Keratinocyte (primary cell): ENCODE measurements at regions not wholly inside any gene's neighbourhood (a gene's known extent, or its start where the extent isn't known, plus 50 kb on each side); places are given as distances from the start of the nearest gene placed in this dataset.

Experiments
- DNase-seq: peaks from one replicate; pipeline ENCODE4 v3.0.0-alpha.2; 2011; ENCODE audit warnings: low read depth, missing footprints, low spot score
- FAIRE-seq: peaks from 2 replicates; lab custom pipeline; 2011; peaks lifted over from hg19 to GRCh38; lab: Jason Lieb, UNC
- H2AFZ ChIP-seq: 2 replicates; pipeline ENCODE4 v1.6.0; 2012; ENCODE audit warnings: low read length, control low read depth, inconsistent platforms; ENCODE audit not compliant: control insufficient read depth
- H3K27ac ChIP-seq: 2 replicates; pipeline ENCODE4 v1.5.1; 2011; ENCODE audit warnings: low read length; ENCODE audit not compliant: control insufficient read depth, insufficient read depth
- H3K27me3 ChIP-seq: 3 replicates; pipeline ENCODE4 v1.6.0; 2011; ENCODE audit warnings: low read length; ENCODE audit not compliant: control insufficient read depth, insufficient read depth; ENCODE audit errors: extremely low read depth
- H3K36me3 ChIP-seq, 2 experiments: 2 replicates in 1 of 2; 3 replicates in 1 of 2; pipeline ENCODE4 v1.5.1; 2011; ENCODE audit warnings: low read length in 2 of 2, mild to moderate bottlenecking in 1 of 2; ENCODE audit not compliant: control insufficient read depth in 2 of 2, insufficient read depth in 2 of 2; ENCODE audit errors: extremely low read depth in 1 of 2
- H3K4me1 ChIP-seq: 3 replicates; pipeline ENCODE4 v1.5.1; 2011; ENCODE audit warnings: low read length; ENCODE audit not compliant: control insufficient read depth, insufficient read depth; ENCODE audit errors: extremely low read depth
- H3K4me2 ChIP-seq: 3 replicates; pipeline ENCODE4 v1.6.0; 2011; ENCODE audit warnings: low read depth, low read length; ENCODE audit not compliant: control insufficient read depth, insufficient read depth; ENCODE audit errors: extremely low read depth
- H3K4me3 ChIP-seq, 3 experiments: fragments of 200-600 bp in 1 of 3; sonication (generic) in 1 of 3; 2 replicates in 2 of 3; 3 replicates in 1 of 3; pipeline ENCODE4 v1.5.1; 2011 to 2016; ENCODE audit warnings: low read length in 3 of 3, mild to moderate bottlenecking in 3 of 3, control low read depth in 2 of 3, inconsistent platforms in 1 of 3, low read depth in 1 of 3, mixed read lengths in 1 of 3, mixed run types in 1 of 3, moderate library complexity in 1 of 3; ENCODE audit not compliant: control insufficient read depth in 2 of 3, insufficient read depth in 2 of 3; ENCODE audit errors: extremely low read depth in 1 of 3
- H3K79me2 ChIP-seq: 2 replicates; pipeline ENCODE4 v1.6.0; 2012; ENCODE audit warnings: low read length; ENCODE audit not compliant: control insufficient read depth, insufficient read depth
- H3K9ac ChIP-seq: 3 replicates; pipeline ENCODE4 v1.6.0; 2011; ENCODE audit warnings: low read length; ENCODE audit not compliant: control insufficient read depth, insufficient read depth; ENCODE audit errors: extremely low read depth
- H3K9me1 ChIP-seq: 3 replicates; pipeline ENCODE4 v1.6.0; 2011; ENCODE audit warnings: low read length; ENCODE audit not compliant: control insufficient read depth, insufficient read depth; ENCODE audit errors: extremely low read depth
- H3K9me3 ChIP-seq: 2 replicates; pipeline ENCODE4 v1.5.1; 2012; ENCODE audit warnings: low read depth, low read length; ENCODE audit not compliant: control insufficient read depth
- H4K20me1 ChIP-seq: 3 replicates; pipeline ENCODE4 v1.6.0; 2011; ENCODE audit warnings: low read length; ENCODE audit not compliant: control insufficient read depth, insufficient read depth; ENCODE audit errors: extremely low read depth
- CTCF ChIP-seq, 3 experiments: IDR thresholded peaks in 1 of 3; conservative IDR thresholded peaks in 1 of 3; optimal IDR thresholded peaks in 1 of 3; 2 replicates in 2 of 3; 3 replicates in 1 of 3; pipeline versions ENCODE3 to v1.5.1; 2011; ENCODE audit warnings: low read length in 3 of 3, mild to moderate bottlenecking in 3 of 3, moderate library complexity in 2 of 3, control low read depth in 1 of 3, inconsistent platforms in 1 of 3; ENCODE audit not compliant: insufficient read depth in 2 of 3; ENCODE audit errors: extremely low read depth in 1 of 3
- EZH2 ChIP-seq: IDR thresholded peaks from one replicate; pipeline ENCODE4 v1.6.1; 2012; ENCODE audit warnings: inconsistent platforms, mild to moderate bottlenecking, low read length, moderate library complexity
- dilution Hi-C: fragments of 300-500 bp; cut with MboI; formaldehyde crosslinking; loops from one replicate; pipeline ENCODE4 v1.7.0; 2020; ENCODE audit warnings: low sequenced_read_pairs; ENCODE audit not compliant: extremely low pct_ligation_motif_present

GRCh38 chr5:125465703-125466102 is 719.3 kb upstream of the ZNF608 start:
- Histone ChIP-seq H4K20me1 (no peaks in the 10 kb centered on the region), H3K36me3 (no peaks in the 10 kb centered on the region), H3K27ac (no peak overlapping the region), H3K4me3 (no peak overlapping the region), H3K9me3 (no peaks in the 10 kb centered on the region), H3K9ac (no peak overlapping the region), H3K4me1 (no peaks in the 10 kb centered on the region), H3K9me1 (no peaks in the 10 kb centered on the region), H3K4me2 (no peak overlapping the region), H3K27me3 (no peaks in the 10 kb centered on the region), H2AFZ (no peak overlapping the region), H3K79me2 (no peaks in the 10 kb centered on the region)
- dilution Hi-C loops = no loop called here
- TF ChIP-seq EZH2 = no peak
- TF ChIP-seq CTCF (optimal IDR thresholded peaks at IDR 0.05 in 1 of 3, IDR thresholded peaks at IDR 0.05 in 1 of 3, conservative IDR thresholded peaks at IDR 0.05 in 1 of 3; ENCODE audit: extremely low read depth in 1 of 3, insufficient read depth in 2 of 3, low read length in 3 of 3) = no peak
- DNase-seq = no peak
- no peak for FAIRE-seq

GRCh38 chr5:125467222-125467621 is 720.8 kb upstream of the ZNF608 start:
- Histone ChIP-seq H3K4me1 (no peaks in the 10 kb centered on the region), H3K9me1 (no peaks in the 10 kb centered on the region), H3K36me3 (no peaks in the 10 kb centered on the region), H3K4me3 (no peak overlapping the region), H3K9me3 (no peaks in the 10 kb centered on the region), H3K9ac (no peak overlapping the region), H4K20me1 (no peaks in the 10 kb centered on the region), H2AFZ (no peak overlapping the region), H3K27ac (no peak overlapping the region), H3K4me2 (no peak overlapping the region), H3K27me3 (no peaks in the 10 kb centered on the region), H3K79me2 (no peaks in the 10 kb centered on the region)
- DNase-seq (no peak), FAIRE-seq (no peak)
- TF ChIP-seq CTCF (optimal IDR thresholded peaks at IDR 0.05 in 1 of 3, IDR thresholded peaks at IDR 0.05 in 1 of 3, conservative IDR thresholded peaks at IDR 0.05 in 1 of 3; ENCODE audit: extremely low read depth in 1 of 3, insufficient read depth in 2 of 3, low read length in 3 of 3) (no peak), EZH2 (no peak)
- dilution Hi-C loops = no loop called here
